HEK293 (cell line): ENCODE measurements at regions not wholly inside any gene's neighbourhood (a gene's known extent, or its start where the extent isn't known, plus 50 kb on each side); places are given as distances from the start of the nearest gene placed in this dataset.

Experiments used
- ATF2 ChIP-seq: fragments of 450-650 bp; formaldehyde crosslinking; IDR thresholded peaks from 2 replicates; pipeline ENCODE4 v1.5.1; 2016; ENCODE audit warnings: missing biosample characterization, missing genetic modification characterization, low read depth
- CTCF ChIP-seq: fragments of 450-650 bp; formaldehyde crosslinking; IDR thresholded peaks from 2 replicates; pipeline ENCODE4 v1.5.1; 2016; ENCODE audit warnings: missing biosample characterization, missing genetic modification characterization
- IKZF3 ChIP-seq: fragments of 450-650 bp; IDR thresholded peaks from 2 replicates; pipeline ENCODE4 v1.5.0; 2018; ENCODE audit warnings: missing biosample characterization, mild to moderate bottlenecking, missing genetic modification characterization, moderate library complexity
- YY1 ChIP-seq: fragments of 450-650 bp; formaldehyde crosslinking; IDR thresholded peaks from 2 replicates; pipeline ENCODE4 v1.5.1; 2018; ENCODE audit warnings: missing biosample characterization, missing genetic modification characterization
- ZBTB7A ChIP-seq: fragments of 450-650 bp; formaldehyde crosslinking; IDR thresholded peaks from 2 replicates; pipeline ENCODE4 v1.5.1; 2016; ENCODE audit warnings: low read depth, missing biosample characterization, missing genetic modification characterization
- ZNF132 ChIP-seq: fragments of 450-650 bp; formaldehyde crosslinking; IDR thresholded peaks from 2 replicates; pipeline ENCODE4 v1.5.1; 2017; ENCODE audit warnings: missing biosample characterization, missing genetic modification characterization, borderline replicate concordance
- ZNF184 ChIP-seq: fragments of 450-650 bp; IDR thresholded peaks from 2 replicates; pipeline ENCODE4 v1.5.1; 2018; ENCODE audit warnings: missing biosample characterization, mild to moderate bottlenecking, missing genetic modification characterization
- ZNF239 ChIP-seq: fragments of 450-650 bp; formaldehyde crosslinking; IDR thresholded peaks from 2 replicates; pipeline ENCODE4 v1.5.1; 2016; ENCODE audit warnings: missing biosample characterization, missing genetic modification characterization
- ZNF266 ChIP-seq: fragments of 450-650 bp; formaldehyde crosslinking; IDR thresholded peaks from 2 replicates; pipeline ENCODE4 v1.5.1; 2016; ENCODE audit warnings: missing biosample characterization, missing genetic modification characterization, low read depth
- ZNF449 ChIP-seq: fragments of 450-650 bp; formaldehyde crosslinking; IDR thresholded peaks from 2 replicates; pipeline ENCODE4 v1.5.1; 2017; ENCODE audit warnings: missing biosample characterization, mild to moderate bottlenecking, missing genetic modification characterization, moderate library complexity
- ZNF707 ChIP-seq: fragments of 450-650 bp; formaldehyde crosslinking; IDR thresholded peaks from 2 replicates; pipeline ENCODE4 v1.5.1; 2016; ENCODE audit warnings: missing biosample characterization, missing genetic modification characterization
- ZSCAN30 ChIP-seq: fragments of 450-650 bp; IDR thresholded peaks from 2 replicates; pipeline ENCODE4 v1.5.1; 2018; ENCODE audit warnings: missing biosample characterization, mild to moderate bottlenecking, missing genetic modification characterization, moderate library complexity
- TF ChIP-seq, protein P1 (sequence below): fragments of 450-650 bp; IDR thresholded peaks from 2 replicates; pipeline ENCODE4 v1.5.1; 2018; ENCODE audit warnings: missing biosample characterization, mild to moderate bottlenecking, missing genetic modification characterization

GRCh38 chr16:62539657-62540056 lies 503.4 kb upstream of the CDH8 start:
- no peak for TF ChIP-seq ZNF707 (tag by site-specific recombination)
- no peak for TF ChIP-seq ZNF239
- TF ChIP-seq YY1 (tag by site-specific recombination) = no peak
- no peak for TF ChIP-seq ZSCAN30 (tag by site-specific recombination)
- TF ChIP-seq ZNF449 (tag by site-specific recombination) = no peak
- TF ChIP-seq IKZF3 (tag by site-specific recombination) = no peak
- no peak for TF ChIP-seq ATF2 (tag by site-specific recombination)
- TF ChIP-seq ZNF266 (tag by site-specific recombination) = no peak
- TF ChIP-seq CTCF (tag by site-specific recombination) = no peak
- TF ChIP-seq, protein P1, sequence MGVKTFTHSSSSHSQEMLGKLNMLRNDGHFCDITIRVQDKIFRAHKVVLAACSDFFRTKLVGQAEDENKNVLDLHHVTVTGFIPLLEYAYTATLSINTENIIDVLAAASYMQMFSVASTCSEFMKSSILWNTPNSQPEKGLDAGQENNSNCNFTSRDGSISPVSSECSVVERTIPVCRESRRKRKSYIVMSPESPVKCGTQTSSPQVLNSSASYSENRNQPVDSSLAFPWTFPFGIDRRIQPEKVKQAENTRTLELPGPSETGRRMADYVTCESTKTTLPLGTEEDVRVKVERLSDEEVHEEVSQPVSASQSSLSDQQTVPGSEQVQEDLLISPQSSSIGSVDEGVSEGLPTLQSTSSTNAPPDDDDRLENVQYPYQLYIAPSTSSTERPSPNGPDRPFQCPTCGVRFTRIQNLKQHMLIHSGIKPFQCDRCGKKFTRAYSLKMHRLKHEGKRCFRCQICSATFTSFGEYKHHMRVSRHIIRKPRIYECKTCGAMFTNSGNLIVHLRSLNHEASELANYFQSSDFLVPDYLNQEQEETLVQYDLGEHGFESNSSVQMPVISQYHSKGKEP (tag by site-specific recombination) = no peak
- TF ChIP-seq ZNF132 (tag by site-specific recombination) = no peak
- TF ChIP-seq ZNF184 (tag by site-specific recombination) = no peak
- no peak for TF ChIP-seq ZBTB7A
